IPS-11a (cell line): ENCODE measurements at regions not wholly inside any gene's neighbourhood (a gene's known extent, or its start where the extent isn't known, plus 50 kb on each side); places are given as distances from the start of the nearest gene placed in this dataset.

ENCODE experiments used
- H3K4me3 ChIP-seq: one replicate; pipeline ENCODE4 v1.5.1; 2013; ENCODE audit warnings: low read depth, low read length, control low read depth

DNA sequence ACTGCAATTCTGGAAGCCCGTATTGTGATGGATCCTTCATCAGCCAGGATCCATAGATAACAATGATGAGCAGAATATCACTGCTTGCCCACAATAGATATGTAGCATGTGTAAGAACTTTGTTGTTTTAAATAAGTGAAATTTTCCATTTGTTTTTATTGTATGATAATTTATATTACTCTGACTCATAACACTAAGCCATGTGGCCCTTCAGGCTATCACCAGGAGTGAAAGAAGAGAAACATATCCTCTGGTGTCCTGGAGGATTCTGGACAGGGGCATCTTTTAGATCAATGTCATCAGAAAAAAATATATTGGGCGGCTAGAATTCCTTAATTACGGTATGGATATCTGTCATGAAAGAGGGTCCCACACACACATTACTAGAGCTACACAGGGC, 167.5 kb downstream of the SLC6A15 start:
- H3K4me3 ChIP-seq = no peak overlapping the region

DNA sequence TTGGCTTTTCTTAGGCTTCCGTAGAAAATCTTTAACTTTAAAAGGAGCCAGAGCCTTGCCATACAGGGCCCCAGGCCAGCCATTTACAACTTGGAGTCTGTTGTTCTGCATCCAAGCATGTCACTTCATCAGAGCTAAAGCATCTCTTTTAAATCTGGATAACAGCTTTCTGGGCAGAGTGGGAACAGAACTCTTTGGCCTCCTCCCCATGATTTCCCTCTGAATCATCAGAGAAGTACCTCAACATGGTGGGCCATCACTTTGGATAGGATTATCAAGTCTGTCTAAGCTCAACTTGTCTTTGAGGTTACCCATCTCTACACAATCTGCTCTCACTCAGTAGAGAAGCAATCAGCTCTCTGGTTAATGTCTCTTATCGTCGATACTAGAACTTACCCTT, 170.9 kb downstream of the SLC6A15 start:
- no peak overlapping the region for H3K4me3 ChIP-seq

DNA sequence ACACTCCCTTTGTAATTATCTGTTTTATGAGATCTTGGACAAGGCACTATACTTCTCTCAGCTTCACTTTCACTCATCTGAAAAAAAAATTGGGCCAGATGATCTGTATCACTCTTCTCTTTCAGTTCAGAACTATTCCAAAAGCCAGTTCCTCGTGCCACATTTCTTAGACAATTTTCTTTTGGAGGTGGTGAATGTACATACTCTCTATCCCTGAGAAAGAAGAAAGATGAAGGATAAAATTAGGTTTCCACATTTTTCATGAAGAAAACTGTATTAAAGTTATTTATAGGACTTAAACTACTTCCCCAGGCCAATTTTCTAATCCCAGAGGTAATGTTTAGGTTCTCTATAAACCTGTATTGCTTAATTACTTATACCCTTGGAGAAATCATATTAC, 171.6 kb downstream of the SLC6A15 start:
- H3K4me3 ChIP-seq = no peak overlapping the region

DNA sequence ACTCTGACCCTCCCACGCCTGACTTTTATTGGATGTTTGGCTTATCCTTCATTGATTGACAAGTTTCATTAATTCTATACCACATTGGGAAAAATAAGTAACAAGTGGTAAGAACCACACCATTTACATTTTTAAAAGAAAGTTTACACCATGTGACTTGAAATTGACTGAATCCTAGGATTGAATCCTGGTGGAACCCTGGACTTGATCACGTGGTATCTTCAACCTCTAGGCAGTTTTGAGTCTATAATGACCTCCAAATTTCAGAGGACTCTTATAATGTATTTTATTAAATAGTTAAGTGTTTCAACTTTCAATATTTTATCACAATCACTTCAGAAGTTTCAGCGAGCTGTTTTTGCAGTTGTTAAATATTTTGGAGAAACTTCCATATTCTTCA, 172.0 kb downstream of the SLC6A15 start:
- H3K4me3 ChIP-seq = no peak overlapping the region

DNA sequence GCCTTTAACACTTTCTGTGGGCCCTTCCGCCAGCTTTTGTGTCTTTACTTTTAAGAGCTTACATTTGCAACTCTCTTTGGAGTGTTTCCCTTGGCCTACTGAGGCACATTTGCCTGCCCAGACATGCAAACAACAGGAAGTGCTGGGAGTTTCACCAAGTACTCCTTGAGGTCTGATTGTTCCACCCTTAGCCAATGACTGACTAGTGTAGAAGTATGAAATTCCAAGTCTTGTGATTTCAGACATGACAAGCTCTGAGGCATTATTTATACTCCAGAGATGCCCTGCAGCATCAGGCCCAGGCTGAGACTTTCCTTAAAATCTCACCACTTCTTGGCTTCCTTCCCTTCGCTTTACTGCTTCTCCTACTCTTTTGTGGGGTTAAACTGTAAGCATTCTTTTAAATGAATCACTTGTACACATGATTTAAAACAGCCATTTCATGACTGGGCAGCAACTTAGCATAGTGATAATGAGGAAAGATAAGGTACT, 174.1 kb downstream of the SLC6A15 start:
- no peak overlapping the region for H3K4me3 ChIP-seq

DNA sequence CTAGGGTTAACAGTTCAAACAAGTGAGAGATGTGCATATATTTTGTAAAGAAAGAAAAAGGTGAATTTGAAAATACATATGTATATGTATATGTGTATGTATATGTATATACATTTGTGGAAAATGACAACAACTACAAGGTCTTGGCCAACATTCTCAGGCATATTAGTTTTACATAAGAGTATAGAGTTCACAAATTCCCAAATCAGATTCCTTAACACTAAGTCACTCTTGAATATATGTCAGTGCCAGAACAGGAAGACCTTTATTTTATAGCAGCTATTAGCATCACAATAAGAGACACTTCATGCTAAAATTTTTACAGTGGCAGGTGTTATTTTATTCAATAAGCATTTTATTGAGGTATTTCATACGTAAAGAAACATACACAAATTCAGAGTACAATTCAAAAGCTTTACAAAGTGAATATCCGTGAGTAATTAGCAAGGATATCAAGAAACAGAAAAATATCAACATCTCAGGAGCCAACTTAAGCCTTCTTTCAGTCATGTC, 179.7 kb downstream of the SLC6A15 start:
- no peak overlapping the region for H3K4me3 ChIP-seq

DNA sequence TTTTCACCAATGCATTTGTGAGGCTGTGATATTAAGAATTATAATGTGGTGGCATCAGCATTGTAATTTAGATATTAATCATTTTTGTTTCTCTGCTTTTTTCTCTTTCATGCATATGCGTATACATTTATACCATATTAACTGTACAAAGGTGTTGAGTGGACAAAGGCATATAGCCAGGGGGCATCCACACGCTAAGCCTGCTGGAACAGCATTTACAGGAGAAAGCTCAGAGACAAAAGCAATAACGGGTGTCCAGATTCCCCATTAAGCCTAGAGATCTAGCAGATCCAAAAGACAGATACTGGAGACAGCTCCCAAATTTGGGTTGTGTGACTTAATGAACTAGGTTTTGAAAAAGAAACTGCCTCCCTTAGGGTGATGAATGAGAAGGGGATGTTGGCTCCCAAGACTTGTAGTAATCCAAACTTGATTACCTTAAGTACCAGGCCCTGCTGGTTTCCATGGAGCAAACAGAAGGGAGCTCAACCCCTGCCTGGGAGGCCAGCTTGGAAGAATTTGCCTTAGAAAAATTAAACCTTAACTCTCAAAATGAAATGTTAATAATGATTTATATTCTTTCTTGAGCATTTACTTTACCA, 181.9 kb downstream of the SLC6A15 start:
- no peak overlapping the region for H3K4me3 ChIP-seq

DNA sequence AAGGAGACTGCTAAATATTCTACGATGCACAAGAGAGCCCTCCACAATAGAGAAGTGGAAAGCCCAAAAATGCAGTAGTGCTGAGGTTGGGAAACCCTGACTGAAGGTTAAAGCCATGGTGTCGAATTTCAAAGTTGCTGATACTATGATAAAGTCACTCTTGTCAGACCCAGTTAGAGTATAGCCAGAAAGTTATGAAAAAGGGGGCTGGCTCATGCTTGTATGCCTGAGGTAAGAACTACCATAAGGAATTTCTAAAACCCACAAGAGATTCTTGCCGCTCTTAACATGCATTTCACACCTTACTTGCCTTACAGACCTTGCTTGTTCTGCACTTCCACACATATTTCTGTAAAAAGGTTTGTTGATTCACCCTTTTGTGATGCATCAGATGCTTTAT, 184.6 kb downstream of the SLC6A15 start:
- H3K4me3 ChIP-seq = no peak overlapping the region

DNA sequence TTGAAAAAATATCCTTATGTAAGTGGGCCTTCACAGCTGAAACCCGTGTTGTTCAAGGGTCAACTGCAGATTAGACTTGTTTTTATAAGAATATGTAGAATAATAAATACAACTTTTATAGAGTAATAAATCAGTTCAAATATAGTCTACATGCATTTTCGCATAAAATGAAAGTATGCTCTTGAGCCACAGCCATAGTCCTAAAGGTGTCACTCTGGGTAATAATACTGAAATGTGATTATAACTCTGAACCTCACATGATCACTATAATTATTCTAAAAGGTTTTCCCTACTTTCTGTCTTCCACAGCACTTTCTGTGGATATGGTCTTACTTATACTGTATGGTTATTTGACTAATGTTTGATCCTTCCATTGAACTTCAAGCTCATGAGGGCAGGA, 185.8 kb downstream of the SLC6A15 start:
- no peak overlapping the region for H3K4me3 ChIP-seq

DNA sequence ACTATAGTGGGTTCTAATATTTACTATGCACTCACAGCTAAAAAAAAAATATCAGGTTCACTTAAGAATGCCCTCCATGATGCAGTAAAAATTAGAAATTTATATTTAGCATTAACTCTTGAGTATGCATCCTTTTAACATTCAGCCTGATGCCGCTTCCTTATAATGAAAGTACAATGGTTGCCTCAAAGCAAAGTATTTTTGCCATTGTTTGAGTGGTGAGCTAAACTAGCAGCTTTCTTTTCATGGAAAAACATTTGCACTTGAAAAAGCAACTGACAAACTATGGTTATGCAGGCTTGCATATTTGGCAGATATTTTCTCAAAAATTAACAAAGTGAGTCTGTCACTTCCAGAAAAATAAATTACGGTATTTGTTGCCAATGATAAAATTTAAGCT, 188.6 kb downstream of the SLC6A15 start:
- no peak overlapping the region for H3K4me3 ChIP-seq

DNA sequence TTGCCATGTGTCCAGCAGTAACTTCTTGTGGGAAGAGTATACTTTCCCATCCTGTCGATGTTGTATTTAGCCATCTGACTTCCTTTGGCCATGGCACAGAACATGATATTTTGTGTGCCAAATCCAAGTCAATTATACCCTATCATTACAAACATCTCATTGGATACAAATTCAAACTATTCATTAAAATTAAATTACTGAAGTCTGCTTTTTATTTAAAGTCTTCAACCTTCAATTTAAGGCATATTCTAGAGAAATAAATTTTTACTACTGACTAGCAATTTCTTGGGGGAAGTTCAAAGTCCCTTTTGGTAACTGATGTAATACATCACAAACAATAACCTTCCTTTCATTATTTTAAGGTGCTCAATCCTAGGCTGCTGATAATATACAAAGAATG, 192.6 kb downstream of the SLC6A15 start:
- H3K4me3 ChIP-seq = no peak overlapping the region

DNA sequence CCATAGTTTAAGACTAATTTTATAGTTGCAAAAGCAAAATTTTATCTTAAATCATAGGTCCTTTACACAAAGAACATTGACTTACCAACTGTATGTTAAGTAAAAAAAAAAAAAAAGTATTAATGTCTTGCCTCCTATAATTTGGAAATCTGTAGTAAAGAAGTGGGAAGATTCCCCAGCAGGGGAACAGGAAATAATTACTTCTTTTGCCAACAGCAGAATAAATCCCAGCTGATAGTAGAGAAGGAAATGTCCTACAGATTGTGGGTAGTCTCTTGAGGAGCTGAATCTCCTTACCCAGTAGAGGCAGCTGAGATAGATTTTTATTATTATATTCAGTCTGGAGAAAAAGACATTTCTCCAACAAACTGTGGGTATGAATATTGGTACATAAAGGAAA, 193.7 kb downstream of the SLC6A15 start:
- no peak overlapping the region for H3K4me3 ChIP-seq

DNA sequence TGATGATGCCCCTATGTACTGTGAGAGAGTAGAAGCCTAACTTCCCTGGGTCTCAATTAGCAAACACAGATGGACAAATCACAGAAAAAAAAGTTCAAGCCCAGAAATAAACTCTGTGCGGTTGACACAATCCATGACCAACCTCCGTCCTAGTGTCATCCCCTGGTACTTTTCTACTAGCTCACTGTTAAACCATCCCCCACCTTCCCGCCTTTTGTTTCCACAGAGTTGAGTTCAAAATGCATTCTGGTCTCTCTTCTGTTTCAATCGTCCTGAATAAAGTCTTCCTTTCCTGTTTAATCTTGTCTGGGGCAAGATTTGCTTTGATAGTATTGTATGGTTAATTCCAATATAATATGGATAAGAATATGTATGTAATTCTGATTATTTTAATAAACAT, 199.9 kb downstream of the SLC6A15 start:
- no peak overlapping the region for H3K4me3 ChIP-seq

DNA sequence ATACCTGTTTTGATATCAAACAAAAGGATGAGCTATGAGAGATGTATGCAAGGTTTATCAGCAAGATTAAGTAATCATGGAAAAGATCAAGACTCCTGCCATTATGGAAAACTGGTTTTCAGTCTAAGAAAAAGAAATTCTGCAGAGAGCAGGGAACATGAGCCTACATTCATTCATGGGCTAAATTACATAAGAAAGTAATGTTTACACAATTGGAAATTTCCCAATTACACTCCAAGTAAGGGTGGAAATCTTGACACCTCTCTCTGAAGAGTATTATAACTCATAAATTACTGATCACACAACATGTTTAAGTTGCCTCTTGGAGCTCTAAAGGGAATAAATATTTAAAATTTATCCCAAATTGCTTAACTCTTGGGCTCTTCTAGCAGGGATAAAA, 206.2 kb downstream of the SLC6A15 start:
- H3K4me3 ChIP-seq = no peak overlapping the region

DNA sequence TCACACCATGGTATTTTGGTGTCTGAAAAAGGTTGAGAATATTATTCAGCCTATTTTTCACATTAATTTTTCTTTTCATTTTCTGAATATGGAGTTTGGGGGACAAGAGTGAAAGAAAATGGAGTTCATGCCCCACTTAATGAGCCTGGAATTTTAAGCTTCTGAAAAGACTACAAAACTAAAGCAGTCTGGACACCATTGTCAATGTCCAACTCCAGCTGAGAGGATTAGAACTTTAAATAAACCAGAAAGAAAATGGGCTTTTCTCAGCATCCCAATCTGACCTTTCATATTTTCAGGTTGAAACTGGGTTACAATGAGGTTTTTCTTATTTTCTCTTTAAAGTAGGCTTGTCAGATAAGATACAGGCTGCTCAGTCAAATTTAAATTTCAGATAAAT, 207.7 kb downstream of the SLC6A15 start:
- H3K4me3 ChIP-seq = no peak overlapping the region

DNA sequence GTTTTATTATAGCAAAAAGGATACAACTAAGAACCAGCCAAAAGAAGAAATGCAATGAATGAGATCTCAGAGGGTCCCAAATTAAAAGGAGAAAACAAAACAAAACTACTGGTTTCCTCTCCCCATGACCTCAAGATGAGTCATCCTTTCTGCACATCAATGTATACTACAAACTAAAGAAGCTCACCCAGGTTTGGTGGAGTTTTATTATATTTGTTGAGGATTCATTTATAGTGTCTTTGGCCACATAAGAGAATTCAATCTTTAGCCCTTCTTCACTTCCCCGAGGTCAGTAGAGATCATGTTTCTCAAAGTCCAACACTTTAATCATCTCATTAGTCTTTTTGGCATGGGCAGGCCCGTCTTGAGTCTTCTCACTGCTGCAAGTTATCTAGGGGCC, 210.6 kb downstream of the SLC6A15 start:
- H3K4me3 ChIP-seq = no peak overlapping the region

DNA sequence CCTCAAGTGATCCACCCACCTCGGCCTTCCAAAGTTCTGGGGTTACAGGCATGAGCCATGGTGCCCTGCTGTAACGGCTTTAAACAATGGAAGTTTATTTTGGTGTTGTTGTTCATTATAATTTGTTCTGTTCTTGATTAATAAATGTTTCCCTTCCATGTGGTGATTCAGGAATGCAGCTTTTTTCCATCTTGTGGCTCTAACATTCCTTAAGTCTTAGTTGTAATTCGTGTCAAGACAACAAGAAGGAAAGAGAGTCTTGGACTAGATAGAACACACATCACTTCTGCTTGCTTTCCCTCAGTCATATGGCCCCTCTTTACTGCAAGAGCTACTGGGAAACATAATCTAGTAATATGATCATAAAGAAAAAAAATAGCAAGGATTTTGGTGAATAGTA, 211.6 kb downstream of the SLC6A15 start:
- H3K4me3 ChIP-seq = no peak overlapping the region

DNA sequence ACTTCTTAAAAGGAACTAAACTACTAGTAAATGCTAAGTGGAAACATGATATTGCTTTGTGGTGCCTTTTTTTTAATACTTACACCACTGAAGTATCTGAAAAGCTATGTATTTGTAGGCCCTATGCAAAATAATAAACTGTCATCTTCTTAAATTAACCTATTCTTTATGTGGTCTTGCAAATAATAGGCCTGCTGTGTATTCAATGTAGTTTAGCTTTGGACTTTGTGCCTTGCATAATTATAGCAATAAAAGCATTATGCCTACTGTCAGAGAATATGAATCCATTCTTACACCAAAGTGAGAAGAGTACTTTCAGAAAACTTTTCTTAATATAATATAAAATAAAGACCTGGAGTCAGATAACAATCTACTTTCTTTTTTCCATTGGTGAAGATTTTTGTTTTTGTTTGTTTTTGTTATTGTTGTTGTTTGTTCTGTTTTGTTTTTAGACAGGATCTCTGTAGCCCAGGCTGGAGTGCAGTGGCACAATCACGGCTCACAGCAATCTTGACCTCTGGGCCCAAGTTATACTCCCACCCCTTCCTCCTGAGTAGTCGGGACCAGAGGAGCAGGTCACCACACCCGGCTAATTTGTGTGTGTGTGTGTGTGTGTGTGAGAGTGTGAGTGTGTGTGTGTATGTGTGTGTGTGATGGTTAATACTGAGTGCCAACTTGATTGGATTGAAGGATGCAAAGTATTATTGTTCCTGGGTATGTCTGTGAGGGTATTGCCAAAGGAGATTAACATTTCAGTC, 213.8 kb downstream of the SLC6A15 start:
- H3K4me3 ChIP-seq = no peak overlapping the region

DNA sequence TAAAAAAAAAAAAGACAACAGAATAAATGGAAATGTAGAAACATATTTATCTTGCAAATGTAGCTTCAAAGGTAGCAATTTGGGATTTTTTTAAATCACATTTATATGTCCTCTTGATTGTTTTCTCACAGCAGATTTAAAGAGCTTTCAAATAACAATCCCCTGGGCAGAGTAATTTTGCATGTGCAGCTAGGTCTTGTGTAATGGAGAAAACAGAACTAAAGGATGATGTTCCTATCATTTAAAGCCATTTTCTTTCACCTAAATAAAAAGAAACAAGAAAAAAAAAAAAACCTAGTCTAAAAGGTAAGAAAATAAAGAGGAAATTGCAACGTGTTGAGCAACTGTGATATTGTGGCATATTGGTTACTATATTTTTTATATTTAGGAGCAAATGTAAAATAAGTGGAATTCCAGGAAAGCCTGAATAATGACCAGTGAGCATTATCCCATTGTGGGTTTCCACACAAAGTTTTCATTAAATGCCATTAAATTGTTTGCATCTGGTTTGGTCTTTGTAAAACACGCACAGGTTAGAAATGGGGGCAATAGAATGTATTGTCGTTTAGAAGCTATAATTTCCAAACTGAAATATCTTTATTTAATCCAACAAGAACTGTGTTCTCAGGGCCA, 215.6 kb downstream of the SLC6A15 start:
- no peak overlapping the region for H3K4me3 ChIP-seq

DNA sequence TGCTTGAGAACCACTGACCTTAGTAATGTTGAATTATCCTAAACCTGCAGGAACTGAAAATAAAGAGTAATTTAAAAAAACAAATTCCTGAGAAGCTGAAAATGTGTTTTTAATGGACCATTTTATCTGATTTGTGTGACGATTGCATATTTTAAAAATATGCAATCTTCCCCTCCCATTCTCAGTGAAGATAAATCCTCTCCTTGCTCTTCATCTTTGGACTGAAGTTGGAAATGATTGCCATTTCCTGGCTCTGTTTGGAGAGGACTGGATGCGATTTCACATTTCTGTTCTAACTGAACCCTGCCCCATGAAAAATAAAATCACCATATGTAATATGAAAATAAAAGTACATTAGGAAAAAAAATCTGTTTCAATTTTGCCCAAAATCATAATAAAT, 216.3 kb downstream of the SLC6A15 start:
- H3K4me3 ChIP-seq = no peak overlapping the region

DNA sequence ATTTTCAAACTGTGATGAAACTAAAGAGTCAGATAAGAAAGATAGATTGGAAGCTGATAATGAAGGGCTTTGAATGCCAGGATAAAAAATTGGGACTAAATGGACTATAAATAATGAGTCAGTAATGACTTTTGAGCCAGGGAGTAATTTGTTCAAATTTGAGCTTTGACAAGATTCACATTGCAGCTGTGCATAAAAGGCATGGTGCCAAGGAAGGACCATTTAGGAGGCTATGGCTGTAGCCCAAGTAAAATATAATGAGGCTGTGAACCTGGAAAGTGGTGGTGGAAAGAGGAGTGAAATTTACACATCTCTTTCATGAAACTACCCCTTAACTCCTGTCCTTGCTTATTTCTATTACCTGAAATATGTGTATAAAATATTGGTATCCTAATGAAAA, 218.5 kb downstream of the SLC6A15 start:
- no peak overlapping the region for H3K4me3 ChIP-seq

DNA sequence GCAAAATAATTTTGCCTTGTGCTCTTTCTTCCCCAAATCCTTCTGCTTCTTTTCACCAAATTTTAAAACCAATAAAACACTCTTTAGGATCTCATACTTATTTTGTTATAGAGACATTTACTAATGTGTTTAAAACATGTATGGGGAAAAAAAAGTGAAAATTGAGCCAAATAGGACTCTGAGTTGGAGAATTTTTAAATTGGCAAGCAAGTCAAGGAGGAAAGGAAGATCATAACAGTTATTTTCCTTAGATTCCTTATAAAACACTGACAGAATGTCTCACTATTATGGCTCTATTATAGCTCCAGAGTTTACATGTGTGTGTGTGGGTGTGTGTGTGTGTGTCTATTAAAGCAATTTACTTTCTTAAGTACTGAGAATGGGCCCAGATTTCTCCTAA, 220.5 kb downstream of the SLC6A15 start:
- H3K4me3 ChIP-seq = no peak overlapping the region
